GM18907 (cell line): ENCODE measurements at regions not wholly inside any gene's neighbourhood (a gene's known extent, or its start where the extent isn't known, plus 50 kb on each side); places are given as distances from the start of the nearest gene placed in this dataset.

Experiments used
- ATAC-seq: cut with Tn5 transposase; IDR thresholded peaks from one replicate; pipeline ENCODE4 v1.9.1; 2021; ENCODE audit warnings: mild to moderate bottlenecking, moderate library complexity; ENCODE audit not compliant: unreplicated experiment

- ATAC-seq: no peak
Measured at GRCh38 chr4:24637173-24637572, 52.8 kb upstream of the DHX15 start.

GRCh38 chr4:24638396-24638875 lies 54.1 kb upstream of the DHX15 start:
- no peak for ATAC-seq

GRCh38 chr4:24639714-24640113 lies 55.4 kb upstream of the DHX15 start:
- no peak for ATAC-seq

- no peak for ATAC-seq
Measured at GRCh38 chr4:24640366-24640765, 56.0 kb upstream of the DHX15 start.

GRCh38 chr4:24642981-24643547 lies 58.7 kb upstream of the DHX15 start:
- ATAC-seq: peak; percentile 91

- ATAC-seq: no peak
Measured at GRCh38 chr4:24643774-24644520, 59.6 kb upstream of the DHX15 start.

- no peak for ATAC-seq
Measured at GRCh38 chr4:24644983-24645764, 60.8 kb upstream of the DHX15 start.

- ATAC-seq: no peak
Measured at GRCh38 chr4:24645765-24646550, 61.6 kb upstream of the DHX15 start.

GRCh38 chr4:24646798-24647460 lies 62.6 kb upstream of the DHX15 start:
- no peak for ATAC-seq

- no peak for ATAC-seq
Measured at GRCh38 chr4:24650849-24651640, 66.7 kb upstream of the DHX15 start.

GRCh38 chr4:24655326-24655725 lies 71.0 kb upstream of the DHX15 start:
- no peak for ATAC-seq

GRCh38 chr4:24655971-24656370 lies 71.6 kb upstream of the DHX15 start:
- ATAC-seq: no peak

- no peak for ATAC-seq
Measured at GRCh38 chr4:24656906-24657305, 72.6 kb upstream of the DHX15 start.

GRCh38 chr4:24657768-24658617 lies 73.6 kb upstream of the DHX15 start:
- ATAC-seq: peak; percentile 99

- no peak for ATAC-seq
Measured at GRCh38 chr4:24659241-24659961, 75.0 kb upstream of the DHX15 start.

GRCh38 chr4:24662056-24662455 lies 77.7 kb upstream of the DHX15 start:
- no peak for ATAC-seq

GRCh38 chr4:24662542-24662941 lies 78.2 kb upstream of the DHX15 start:
- no peak for ATAC-seq

GRCh38 chr4:24664956-24665355 lies 80.6 kb upstream of the DHX15 start:
- ATAC-seq: no peak
